Adrenal gland (tissue), 9 donors: ENCODE measurements at regions not wholly inside any gene's neighbourhood (a gene's known extent, or its start where the extent isn't known, plus 50 kb on each side); places are given as distances from the start of the nearest gene placed in this dataset.

ENCODE experiments used
- DNase-seq, 7 donors: peaks; one replicate each; pipeline ENCODE4 v3.0.0-alpha.2; 2019 to 2020
- H3K27ac ChIP-seq, 5 donors: fragments of 200-600 bp; sonication (generic) in 4 of 5; 1 replicate in 3 of 5; 2 replicates in 2 of 5; pipeline versions ENCODE4 v1.5.1 to v1.8.0; 2016 to 2020; ENCODE audit warnings: mild to moderate bottlenecking in 1 of 5
- H3K27me3 ChIP-seq: fragments of 200-600 bp; 2 replicates; pipeline ENCODE4 v1.8.0; 2021
- H3K36me3 ChIP-seq, 2 donors: fragments of 200-600 bp; replicated peaks in 1 of 2; 1 replicate in 1 of 2; 2 replicates in 1 of 2; pipeline versions ENCODE4 v1.5.1 to v1.8.0; 2018 to 2022
- H3K4me1 ChIP-seq, 2 donors: fragments of 200-600 bp; replicated peaks in 1 of 2; 1 replicate in 1 of 2; 2 replicates in 1 of 2; pipeline versions ENCODE4 v1.5.1 to v1.8.0; 2018 to 2021
- H3K4me3 ChIP-seq, 4 donors: fragments of 200-600 bp; sonication (generic) in 3 of 4; one replicate each; pipeline ENCODE4 v1.5.1; 2016 to 2018
- H3K9me3 ChIP-seq, 3 donors: fragments of 200-600 bp; sonication (generic) in 1 of 3; replicated peaks in 1 of 3; 1 replicate in 2 of 3; 2 replicates in 1 of 3; pipeline versions ENCODE4 v1.5.1 to v1.8.0; 2016 to 2021
- CTCF ChIP-seq, 6 experiments: fragments of 450-650 bp in 4 of 6; fragments of 200-600 bp in 2 of 6; sonication (generic) in 1 of 6; IDR thresholded peaks; 1 replicate in 5 of 6; 2 replicates in 1 of 6; pipeline versions ENCODE4 v1.5.1 to v1.8.0; 2016 to 2021; ENCODE audit warnings: antibody characterized with exemption in 6 of 6, mild to moderate bottlenecking in 2 of 6, moderate library complexity in 1 of 6
- POLR2A ChIP-seq, 2 donors: fragments of 450-650 bp; IDR thresholded peaks; one replicate each; pipeline ENCODE4 v1.6.1; 2017; ENCODE audit warnings: antibody characterized with exemption in 2 of 2, mild to moderate bottlenecking in 2 of 2, moderate library complexity in 1 of 2
- WGBS, 4 donors: extraction: QIAGEN DNeasy Blood & Tissue Kit in 2 of 4; methylation state at CpG; one replicate each; pipeline versions ENCODE4 v1.1.5 to v1.1.7; 2013 to 2017; 5-methylcytosine and 5-hydroxymethylcytosine counted together
- intact Hi-C, 2 donors: fragments of 100-400 bp; cut with DNase I; formaldehyde crosslinking; loops; one replicate each; pipeline versions ENCODE4 v1.14.1 to v1.15.0; 2022 to 2023
- donor health status: healthy with polysubstance abuse.
- donor health status: Bipolar disorder and iron deficiency.
- donor health status: DM: yes; HTN: yes; CAD: no.
- donor health status: DM: no; HTN: no; CAD: no.
- donor health status: DM: no; HTN: no; CAD: no.

GRCh38 chr4:117467404-117467803, 382.0 kb upstream of the TRAM1L1 start:
- Histone ChIP-seq H3K4me1 (no peaks in the 10 kb centered on the region), H3K4me3 (no peak overlapping the region), H3K36me3 (no peaks in the 10 kb centered on the region), H3K27me3 (no peaks in the 10 kb centered on the region), H3K27ac (no peak overlapping the region), H3K9me3 (no peaks in the 10 kb centered on the region)
- DNase-seq = no peak
- no peak for TF ChIP-seq CTCF (IDR thresholded peaks at IDR 0.05)
- TF ChIP-seq POLR2A (IDR thresholded peaks at IDR 0.05) = no peak
- 18 to 31% (median 25%) methylated on average over 2 of the region's 2 CpGs for WGBS, 4 donors
- intact Hi-C loops = no loop called here

GRCh38 chr4:117474987-117475386, 389.6 kb upstream of the TRAM1L1 start:
- H3K27ac ChIP-seq = no peak overlapping the region
- DNase-seq = no peak
- no peaks in the 10 kb centered on the region for H3K36me3 ChIP-seq
- H3K9me3 ChIP-seq = no peaks in the 10 kb centered on the region
- no peaks in the 10 kb centered on the region for H3K4me1 ChIP-seq
- no peak overlapping the region for H3K4me3 ChIP-seq
- intact Hi-C loops = no loop called here
- TF ChIP-seq POLR2A (IDR thresholded peaks at IDR 0.05) = no peak
- no peak for TF ChIP-seq CTCF (IDR thresholded peaks at IDR 0.05)
- no peaks in the 10 kb centered on the region for H3K27me3 ChIP-seq

DNA sequence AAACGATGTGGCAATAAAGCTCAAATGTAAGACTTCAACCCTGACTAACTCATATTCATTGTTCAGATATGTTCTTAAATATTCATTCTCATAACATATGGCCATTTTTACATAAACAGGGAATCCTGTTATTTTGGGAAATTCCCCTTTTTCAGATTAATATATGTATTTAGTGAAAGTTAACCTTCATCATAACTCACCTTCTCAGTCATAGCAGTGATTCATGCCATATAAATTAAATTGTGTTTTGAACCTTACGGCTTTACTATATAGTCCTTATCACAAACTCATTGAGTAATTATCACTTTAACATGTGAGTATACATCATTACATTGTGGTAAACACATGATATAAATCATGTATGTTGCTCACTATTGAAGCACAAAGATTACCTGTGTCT, 392.5 kb upstream of the TRAM1L1 start:
- no peaks in the 10 kb centered on the region for H3K27me3 ChIP-seq
- TF ChIP-seq CTCF (IDR thresholded peaks at IDR 0.05) (no peak), POLR2A (IDR thresholded peaks at IDR 0.05) (no peak)
- intact Hi-C loops = no loop called here
- H3K27ac ChIP-seq = no peak overlapping the region
- no peaks in the 10 kb centered on the region for H3K9me3 ChIP-seq
- H3K4me1 ChIP-seq = no peaks in the 10 kb centered on the region
- H3K4me3 ChIP-seq = no peak overlapping the region
- WGBS, 4 donors = 72 to 80% (median 74%) methylated on average over 2 of the region's 2 CpGs
- no peaks in the 10 kb centered on the region for H3K36me3 ChIP-seq
- no peak for DNase-seq

- DNase-seq = no peak
- Histone ChIP-seq H3K36me3 (no peaks in the 10 kb centered on the region), H3K9me3 (no peaks in the 10 kb centered on the region), H3K27ac (no peak overlapping the region), H3K27me3 (no peaks in the 10 kb centered on the region), H3K4me1 (no peaks in the 10 kb centered on the region), H3K4me3 (no peak overlapping the region)
- TF ChIP-seq POLR2A (IDR thresholded peaks at IDR 0.05) (no peak), CTCF (IDR thresholded peaks at IDR 0.05) (no peak)
- intact Hi-C loops = no loop called here
These were observed 393.3 kb upstream of the TRAM1L1 start for GRCh38 chr4:117478702-117479101.
